ENCODE measurements at regions not wholly inside any gene's neighbourhood (a gene's known extent, or its start where the extent isn't known, plus 50 kb on each side); places are given as distances from the start of the nearest gene placed in this dataset.

DNA sequence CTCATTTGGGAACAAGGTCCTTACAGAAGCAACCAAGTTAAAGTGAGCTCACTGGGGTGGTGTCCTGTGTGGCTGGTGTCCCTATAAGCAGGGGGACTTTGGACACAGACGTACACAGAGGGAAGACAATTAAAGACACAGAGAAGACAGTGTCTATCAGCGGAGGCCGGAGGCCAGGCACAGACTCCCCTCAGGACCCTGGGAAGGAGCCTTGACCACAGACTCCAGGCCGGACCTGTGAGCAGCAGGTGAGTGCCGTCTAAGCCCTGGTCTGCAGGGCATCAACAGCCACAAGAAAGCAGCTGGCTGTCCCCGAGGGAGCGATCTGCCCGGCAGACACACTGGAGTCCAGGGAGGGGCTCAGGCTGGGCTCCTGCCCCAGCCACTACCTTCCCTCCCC, 219.1 kb upstream of the C14orf180 start:
- H3K4me3 ChIP-seq (ENCODE audit: low read length) = no peak overlapping the region
- no peak overlapping the region for H2AFZ ChIP-seq (ENCODE audit: low read depth, low read length)
- no peaks in the 10 kb centered on the region for H3K4me1 ChIP-seq (ENCODE audit: insufficient read depth, low read length)
- no peaks in the 10 kb centered on the region for H3K9me3 ChIP-seq (ENCODE audit: low read length)
- H3K27me3 ChIP-seq (ENCODE audit: insufficient read depth, low read length) = peaks cover 3% of the 10 kb centered on the region
- H3K36me3 ChIP-seq (ENCODE audit: insufficient read depth, low read length) = no peaks in the 10 kb centered on the region

DNA sequence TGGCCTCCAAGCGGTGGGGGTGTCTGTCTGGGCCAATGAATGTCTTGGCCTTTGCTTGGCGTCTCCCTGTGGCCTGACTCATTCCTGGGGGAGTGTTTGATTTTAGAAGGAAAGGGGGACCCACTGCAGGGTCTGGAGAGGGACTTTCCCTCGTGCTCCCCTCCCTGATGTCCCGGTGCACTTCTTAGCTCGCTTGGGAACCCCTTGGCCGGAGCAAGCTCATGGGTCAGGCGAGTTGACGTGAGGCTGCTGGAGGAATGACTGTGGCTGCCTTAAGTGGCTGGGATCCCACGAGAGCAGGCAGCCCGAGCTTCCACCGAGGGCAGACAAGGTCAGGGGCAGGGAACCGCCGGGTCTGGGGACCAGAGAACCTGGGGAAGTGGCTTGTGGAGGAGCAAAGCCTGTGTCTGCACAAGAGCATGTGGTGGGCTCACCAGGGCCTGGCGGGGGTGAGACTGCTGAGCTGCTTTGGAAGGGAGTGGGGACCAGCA, 218.4 kb upstream of the C14orf180 start:
- Histone ChIP-seq H3K9me3 (ENCODE audit: low read length) (no peaks in the 10 kb centered on the region), H3K27me3 (ENCODE audit: insufficient read depth, low read length) (peaks cover 3% of the 10 kb centered on the region), H2AFZ (ENCODE audit: low read depth, low read length) (no peak overlapping the region), H3K4me1 (ENCODE audit: insufficient read depth, low read length) (no peaks in the 10 kb centered on the region), H3K36me3 (ENCODE audit: insufficient read depth, low read length) (no peaks in the 10 kb centered on the region), H3K4me3 (ENCODE audit: low read length) (no peak overlapping the region)

DNA sequence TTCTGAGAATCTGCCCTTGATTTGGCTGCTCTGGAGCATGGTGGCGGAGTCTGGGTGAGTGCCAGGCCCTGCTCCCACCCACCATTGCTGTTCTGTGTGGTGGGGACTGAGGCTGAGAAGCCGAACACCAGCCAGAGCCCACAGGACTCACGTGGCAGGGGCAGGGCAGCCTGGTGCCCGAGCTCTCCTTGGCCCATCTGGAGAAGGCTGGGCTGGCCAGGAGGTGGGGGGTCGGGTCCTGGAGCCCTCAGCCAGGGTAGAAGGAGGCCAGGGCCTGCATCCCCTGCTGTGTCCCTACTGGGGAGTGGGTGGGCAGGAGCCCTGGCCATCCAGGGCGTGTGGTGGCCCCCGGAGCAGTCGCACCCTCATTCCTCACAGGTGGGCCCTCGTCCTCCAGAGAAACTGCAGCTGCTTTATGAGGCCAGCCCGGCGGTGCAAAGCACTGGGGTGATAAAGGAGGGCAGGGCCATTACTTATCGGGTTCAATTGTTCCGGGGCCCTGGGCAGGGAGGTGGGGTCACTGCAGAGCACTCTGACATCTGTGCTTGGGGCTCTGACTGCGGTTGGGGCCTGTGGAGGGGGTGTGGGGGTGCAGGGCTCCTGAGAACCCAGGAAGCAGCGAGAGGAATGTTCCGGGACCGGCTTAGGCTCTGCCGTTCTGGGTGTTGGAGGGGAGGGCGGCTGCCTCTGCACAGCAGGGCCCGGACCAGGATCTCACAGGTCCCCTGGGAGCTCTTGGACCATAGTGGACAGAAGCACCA, 217.5 kb upstream of the C14orf180 start:
- Histone ChIP-seq H3K27me3 (ENCODE audit: insufficient read depth, low read length) (peaks cover 8% of the 10 kb centered on the region), H3K4me3 (ENCODE audit: low read length) (no peak overlapping the region), H3K4me1 (ENCODE audit: insufficient read depth, low read length) (no peaks in the 10 kb centered on the region), H2AFZ (ENCODE audit: low read depth, low read length) (no peak overlapping the region), H3K9me3 (ENCODE audit: low read length) (no peaks in the 10 kb centered on the region), H3K36me3 (ENCODE audit: insufficient read depth, low read length) (no peaks in the 10 kb centered on the region)

DNA sequence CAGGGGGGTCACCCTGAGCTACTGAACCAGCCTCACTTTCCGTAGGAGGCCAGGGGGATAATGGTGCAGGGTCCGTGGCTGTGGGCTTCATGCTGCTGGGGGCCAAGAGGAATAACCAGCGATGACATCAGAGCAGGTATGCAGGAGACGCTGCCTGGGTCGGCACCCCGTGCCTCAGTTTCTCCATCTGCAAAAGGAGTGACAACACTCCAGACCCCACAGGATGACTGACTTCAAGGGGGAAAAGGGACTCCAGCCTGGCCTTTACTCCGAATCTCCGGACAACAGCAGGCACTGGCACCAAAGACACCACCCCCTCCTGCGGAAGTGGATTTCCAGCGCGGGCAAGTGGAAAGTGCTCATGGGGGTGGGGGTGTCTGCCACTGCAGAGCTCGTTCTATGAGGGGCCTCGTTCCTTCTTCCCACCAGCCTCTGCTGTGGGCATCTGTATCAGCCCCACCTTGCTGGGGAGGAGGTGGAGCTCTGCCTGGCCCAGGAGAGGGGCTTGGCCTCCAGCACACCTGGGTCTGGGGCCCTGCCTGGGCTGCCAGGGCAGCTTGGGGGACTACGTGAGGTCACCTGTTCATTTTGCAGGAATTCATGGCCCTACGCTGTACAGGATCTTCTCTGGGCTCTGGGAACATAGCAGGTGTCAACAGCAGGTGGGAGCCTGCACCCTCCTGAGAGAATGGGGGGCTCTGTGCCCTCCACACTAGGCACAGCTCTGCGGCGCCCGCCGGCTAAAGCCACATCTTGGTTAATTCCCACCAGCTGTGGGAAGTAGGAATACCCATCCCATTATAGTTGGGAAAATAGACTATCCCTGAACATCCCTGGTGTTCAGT, 216.6 kb upstream of the C14orf180 start:
- no peak overlapping the region for H3K4me3 ChIP-seq (ENCODE audit: low read length)
- no peaks in the 10 kb centered on the region for H3K4me1 ChIP-seq (ENCODE audit: insufficient read depth, low read length)
- no peaks in the 10 kb centered on the region for H3K9me3 ChIP-seq (ENCODE audit: low read length)
- H2AFZ ChIP-seq (ENCODE audit: low read depth, low read length) = no peak overlapping the region
- peaks cover 14% of the 10 kb centered on the region for H3K27me3 ChIP-seq (ENCODE audit: insufficient read depth, low read length)
- H3K36me3 ChIP-seq (ENCODE audit: insufficient read depth, low read length) = no peaks in the 10 kb centered on the region

DNA sequence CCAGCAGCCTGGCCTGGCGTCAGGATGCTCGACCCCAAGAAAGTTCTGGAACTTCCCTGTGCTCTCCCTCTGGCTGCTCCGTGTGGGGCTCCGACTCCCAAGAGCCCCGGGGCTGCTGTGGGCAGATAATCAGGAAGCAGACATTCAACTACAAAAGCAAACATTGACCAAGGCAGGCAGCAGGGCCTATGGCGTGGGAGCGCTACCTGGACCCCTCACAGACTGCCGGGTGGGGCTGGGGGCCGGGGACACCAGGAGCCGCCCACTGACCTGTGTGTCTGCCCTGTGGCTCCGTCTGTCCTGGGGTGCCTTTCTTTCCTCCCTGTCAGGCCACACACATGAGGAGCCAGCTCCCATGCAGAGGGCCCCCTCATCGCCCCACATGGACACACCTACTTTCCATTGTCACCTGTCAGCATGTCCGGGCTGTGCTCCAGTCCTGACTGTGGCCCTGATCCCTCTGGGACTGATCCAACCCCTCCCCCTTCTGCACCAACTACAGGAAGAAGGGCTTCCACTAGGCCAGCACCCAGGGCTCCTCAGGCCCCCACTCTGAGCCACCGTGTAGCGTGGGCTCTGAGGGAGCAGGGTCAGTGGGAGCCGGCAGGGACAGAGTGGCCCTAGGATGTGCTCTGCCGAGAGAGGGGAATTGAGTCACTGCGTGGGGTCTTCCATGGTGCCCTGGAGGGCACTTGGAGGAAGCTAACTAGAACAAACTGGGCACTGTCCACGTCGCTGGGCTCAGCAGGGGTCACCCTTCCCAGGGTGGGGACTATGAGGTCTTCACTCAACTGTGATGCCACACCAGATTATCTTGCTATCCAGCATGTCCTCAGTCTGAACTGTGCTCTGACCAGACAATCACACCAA, 215.4 kb upstream of the C14orf180 start:
- no peak overlapping the region for H2AFZ ChIP-seq (ENCODE audit: low read depth, low read length)
- H3K4me3 ChIP-seq (ENCODE audit: low read length) = no peak overlapping the region
- no peaks in the 10 kb centered on the region for H3K9me3 ChIP-seq (ENCODE audit: low read length)
- no peaks in the 10 kb centered on the region for H3K4me1 ChIP-seq (ENCODE audit: insufficient read depth, low read length)
- no peaks in the 10 kb centered on the region for H3K36me3 ChIP-seq (ENCODE audit: insufficient read depth, low read length)
- H3K27me3 ChIP-seq (ENCODE audit: insufficient read depth, low read length) = peaks cover 14% of the 10 kb centered on the region

DNA sequence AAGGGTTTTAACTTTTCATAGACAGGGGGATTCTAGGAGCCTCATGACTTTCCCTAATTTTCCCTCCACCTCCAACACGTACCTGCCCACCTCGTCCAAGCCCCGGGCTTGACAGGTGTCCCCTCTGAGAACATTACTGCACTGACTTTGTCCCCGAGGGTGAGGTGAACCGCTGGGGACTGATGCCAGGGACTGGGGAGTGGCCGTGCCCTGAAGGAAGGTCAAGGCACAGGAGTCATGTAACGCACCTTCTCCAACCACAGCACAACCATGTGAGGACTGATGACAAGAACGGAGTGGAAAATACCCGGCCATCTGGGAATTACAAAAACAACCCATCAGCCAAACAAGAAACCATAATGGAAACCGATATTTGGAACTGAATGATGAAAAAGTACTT, 214.7 kb upstream of the C14orf180 start:
- no peaks in the 10 kb centered on the region for H3K9me3 ChIP-seq (ENCODE audit: low read length)
- no peak overlapping the region for H2AFZ ChIP-seq (ENCODE audit: low read depth, low read length)
- H3K27me3 ChIP-seq (ENCODE audit: insufficient read depth, low read length) = peaks cover 11% of the 10 kb centered on the region
- no peak overlapping the region for H3K4me3 ChIP-seq (ENCODE audit: low read length)
- H3K4me1 ChIP-seq (ENCODE audit: insufficient read depth, low read length) = no peaks in the 10 kb centered on the region
- no peaks in the 10 kb centered on the region for H3K36me3 ChIP-seq (ENCODE audit: insufficient read depth, low read length)

DNA sequence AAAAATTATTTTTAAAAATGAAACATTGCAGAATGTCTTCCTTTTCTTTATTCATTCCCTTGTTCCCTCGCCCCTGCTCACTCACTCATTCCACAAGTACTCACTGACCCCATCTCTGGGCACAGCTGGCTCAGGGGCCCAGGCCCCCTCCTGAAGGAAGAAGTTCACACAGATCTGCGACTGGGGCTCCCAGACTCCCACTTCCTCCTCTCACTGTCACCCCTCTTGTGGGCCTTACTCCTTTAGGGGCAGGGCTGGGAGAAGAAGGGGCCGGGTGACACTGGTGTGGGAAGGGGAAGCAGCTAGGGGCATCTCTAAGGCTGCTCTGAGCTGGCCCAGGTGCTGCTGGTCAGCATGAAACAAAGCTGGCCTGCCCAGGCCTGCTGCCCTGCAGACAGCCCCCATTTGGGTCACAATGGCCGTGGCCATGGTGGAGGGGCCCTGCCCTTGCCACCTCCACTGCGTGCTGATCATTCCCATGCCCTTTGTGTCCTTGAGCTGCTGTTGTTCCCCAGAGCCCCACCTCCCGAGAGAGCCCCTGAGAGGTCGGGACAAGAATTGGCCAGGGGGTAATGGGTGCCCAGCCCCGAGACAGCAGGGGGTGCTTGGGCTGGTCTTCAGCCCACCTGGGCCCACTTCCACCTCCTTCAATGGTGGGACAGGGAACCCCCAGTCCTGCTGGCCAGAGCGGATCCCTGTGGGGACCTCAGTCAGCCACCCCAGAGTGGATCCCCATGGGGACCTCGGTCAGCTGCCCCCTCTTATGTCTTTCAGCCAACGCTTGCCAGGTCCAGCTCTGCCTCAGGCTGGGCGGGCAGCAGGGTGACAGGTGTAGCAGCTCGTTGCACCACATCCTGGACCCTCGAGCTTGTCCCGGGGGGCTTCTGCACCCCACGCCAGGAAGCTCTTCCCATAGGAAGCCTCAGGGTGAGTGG, 212.4 kb upstream of the C14orf180 start:
- no peaks in the 10 kb centered on the region for H3K9me3 ChIP-seq (ENCODE audit: low read length)
- peaks cover 11% of the 10 kb centered on the region for H3K27me3 ChIP-seq (ENCODE audit: insufficient read depth, low read length)
- H3K36me3 ChIP-seq (ENCODE audit: insufficient read depth, low read length) = no peaks in the 10 kb centered on the region
- H2AFZ ChIP-seq (ENCODE audit: low read depth, low read length) = no peak overlapping the region
- H3K4me1 ChIP-seq (ENCODE audit: insufficient read depth, low read length) = no peaks in the 10 kb centered on the region
- no peak overlapping the region for H3K4me3 ChIP-seq (ENCODE audit: low read length)

DNA sequence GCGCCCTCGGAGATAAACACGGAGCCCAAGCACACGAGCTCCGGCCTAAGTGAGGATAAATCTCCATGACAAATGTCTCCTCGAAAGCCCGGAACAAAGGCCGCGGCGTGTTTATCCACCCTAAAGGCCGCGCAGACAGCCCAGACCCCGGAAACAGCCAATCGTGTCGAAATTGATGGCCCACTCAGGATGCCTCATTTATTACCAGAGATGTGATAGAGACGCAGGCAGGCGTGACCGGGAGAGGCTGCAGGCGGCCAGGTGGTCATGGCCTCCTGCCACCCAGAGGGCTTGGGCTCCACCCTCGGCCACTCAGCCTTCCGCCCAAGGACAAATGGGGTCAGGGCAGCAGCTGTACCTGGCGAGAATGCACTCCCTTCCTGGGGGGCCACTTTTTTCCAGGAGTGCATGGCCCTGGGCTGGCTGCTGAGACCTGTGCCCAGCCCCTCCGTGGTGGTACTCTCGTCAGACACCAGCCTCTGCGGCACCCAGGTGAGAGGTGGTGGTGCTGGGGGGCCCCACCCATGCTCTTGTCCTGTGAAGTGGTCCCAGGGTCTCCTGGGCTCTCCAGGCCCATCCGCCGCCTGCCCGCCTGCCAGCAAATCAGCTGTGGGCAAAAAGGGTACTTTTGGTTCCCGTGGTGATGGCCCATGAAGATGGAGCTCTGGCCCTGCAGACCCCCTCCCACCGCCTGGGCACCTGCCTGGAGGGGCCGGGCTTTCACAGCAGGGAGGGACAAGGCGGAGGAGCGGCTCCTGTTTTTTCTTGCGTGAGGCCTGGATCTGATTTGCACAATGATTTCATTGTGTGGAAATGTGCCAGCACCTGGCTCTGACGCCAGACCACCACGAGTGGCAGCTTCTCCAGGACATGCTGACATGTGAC, 211.5 kb upstream of the C14orf180 start:
- Histone ChIP-seq H3K4me3 (ENCODE audit: low read length) (no peak overlapping the region), H3K9me3 (ENCODE audit: low read length) (no peaks in the 10 kb centered on the region), H3K36me3 (ENCODE audit: insufficient read depth, low read length) (no peaks in the 10 kb centered on the region), H3K4me1 (ENCODE audit: insufficient read depth, low read length) (no peaks in the 10 kb centered on the region), H2AFZ (ENCODE audit: low read depth, low read length) (no peak overlapping the region), H3K27me3 (ENCODE audit: insufficient read depth, low read length) (peaks cover 11% of the 10 kb centered on the region)

DNA sequence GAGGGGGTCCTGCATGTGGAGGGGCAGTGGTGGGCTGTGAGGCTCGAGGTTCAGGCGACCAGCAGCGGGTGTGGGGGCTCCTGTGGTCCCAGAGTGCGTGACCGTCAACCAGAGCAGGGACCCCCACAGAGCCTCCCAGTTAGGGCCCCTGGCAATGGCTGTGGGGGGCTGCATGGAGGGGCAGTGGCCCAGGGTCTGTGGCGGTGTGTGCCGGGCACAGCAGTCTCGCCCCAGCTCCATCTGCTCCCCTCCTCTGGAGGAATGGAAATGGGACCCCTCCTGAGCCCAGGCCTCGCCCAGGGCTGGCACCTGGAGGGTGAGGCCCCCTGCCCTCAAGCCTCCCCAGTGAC, 210.8 kb upstream of the C14orf180 start:
- no peak overlapping the region for H3K4me3 ChIP-seq (ENCODE audit: low read length)
- H3K36me3 ChIP-seq (ENCODE audit: insufficient read depth, low read length) = no peaks in the 10 kb centered on the region
- H2AFZ ChIP-seq (ENCODE audit: low read depth, low read length) = no peak overlapping the region
- no peaks in the 10 kb centered on the region for H3K9me3 ChIP-seq (ENCODE audit: low read length)
- H3K27me3 ChIP-seq (ENCODE audit: insufficient read depth, low read length) = peaks cover 11% of the 10 kb centered on the region
- H3K4me1 ChIP-seq (ENCODE audit: insufficient read depth, low read length) = no peaks in the 10 kb centered on the region

DNA sequence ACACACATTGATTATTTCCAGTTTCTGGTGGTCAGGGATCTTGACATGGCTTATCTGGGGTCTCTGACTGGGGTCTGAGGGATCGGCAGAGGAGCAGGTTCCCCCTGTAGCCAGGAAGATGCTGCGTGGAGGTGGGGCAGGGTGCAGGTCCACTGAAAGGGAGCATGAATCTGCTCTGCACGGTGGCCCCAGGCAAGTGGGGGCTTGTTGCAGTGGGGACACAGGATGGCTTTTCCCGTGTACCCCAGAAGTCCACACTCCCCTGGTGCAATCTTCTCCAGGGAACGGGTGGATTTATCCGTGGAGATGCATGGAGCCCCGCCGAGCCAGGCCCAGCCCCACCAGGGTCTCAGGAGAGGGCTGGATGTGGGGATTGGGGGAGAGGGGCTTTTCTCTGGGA, 210.4 kb upstream of the C14orf180 start:
- H2AFZ ChIP-seq (ENCODE audit: low read depth, low read length) = no peak overlapping the region
- H3K4me3 ChIP-seq (ENCODE audit: low read length) = no peak overlapping the region
- H3K9me3 ChIP-seq (ENCODE audit: low read length) = no peaks in the 10 kb centered on the region

DNA sequence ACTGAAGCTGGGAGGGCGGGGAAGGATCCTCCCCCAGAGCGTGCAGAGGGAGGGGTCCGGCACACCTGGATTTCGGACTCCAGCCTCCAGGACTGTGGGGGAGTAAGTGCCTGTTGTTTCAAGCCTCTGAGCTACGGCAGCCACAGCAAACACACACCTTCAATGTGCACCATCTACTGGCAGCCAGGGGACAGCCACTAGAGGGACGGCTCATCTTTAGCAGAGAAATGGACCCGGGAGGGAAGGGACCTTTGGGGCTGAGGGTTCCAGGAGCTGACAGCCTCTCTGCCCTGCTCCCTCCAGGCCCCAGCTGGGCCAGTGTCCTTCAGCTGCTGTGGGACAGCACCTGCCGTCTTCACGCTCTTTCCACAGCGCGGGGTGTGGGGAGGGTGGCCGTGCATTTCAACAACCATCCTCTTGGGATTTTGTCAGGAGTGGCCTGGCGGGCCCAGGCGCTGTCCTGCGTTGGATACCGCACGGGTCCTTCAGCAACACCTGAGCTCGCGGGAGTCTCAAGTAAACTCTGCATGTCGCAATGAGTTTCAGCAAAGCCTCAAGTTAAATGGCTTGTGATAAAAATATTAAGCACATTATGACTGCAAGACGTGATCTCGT, 209.2 kb upstream of the C14orf180 start:
- Histone ChIP-seq H3K4me1 (ENCODE audit: insufficient read depth, low read length) (no peaks in the 10 kb centered on the region), H3K4me3 (ENCODE audit: low read length) (no peak overlapping the region), H2AFZ (ENCODE audit: low read depth, low read length) (no peak overlapping the region), H3K9me3 (ENCODE audit: low read length) (no peaks in the 10 kb centered on the region), H3K27me3 (ENCODE audit: insufficient read depth, low read length) (peaks cover 11% of the 10 kb centered on the region), H3K36me3 (ENCODE audit: insufficient read depth, low read length) (no peaks in the 10 kb centered on the region)

More for the DNA sequence above, 210.4 kb upstream of the C14orf180 start:
- Histone ChIP-seq H3K27me3 (ENCODE audit: insufficient read depth, low read length) (peaks cover 11% of the 10 kb centered on the region), H3K36me3 (ENCODE audit: insufficient read depth, low read length) (no peaks in the 10 kb centered on the region), H3K4me1 (ENCODE audit: insufficient read depth, low read length) (no peaks in the 10 kb centered on the region)

Measured in neuron (in vitro differentiated cells).